HepG2 (cell line): ENCODE measurements at regions not wholly inside any gene's neighbourhood (a gene's known extent, or its start where the extent isn't known, plus 50 kb on each side); places are given as distances from the start of the nearest gene placed in this dataset.

Experiments
- ATAC-seq: fragments of 200-7000 bp; cut with Tn5 transposase; 3 replicates; pipeline ENCODE4 v1.9.1; 2020; ENCODE audit warnings: mild to moderate bottlenecking, moderate library complexity
- BruUV-seq: library from RNA; stranded (reverse); fragments of 400-500 nt; replicated peaks from 2 replicates; lab custom pipeline; 2021; lab: Mats Ljungman, UMichigan
- CTCF ChIA-PET: fragments of 300-600 bp; formaldehyde crosslinking; extraction: SDS; loops from one replicate; lab custom pipeline; 2021; ENCODE audit warnings: low total read pairs, inconsistent platforms, low intra/inter-chr PET ratio; lab: Yijun Ruan, JAX
- POLR2A ChIA-PET: fragments of 350-600 bp; sonication (Branson Sonifier 250); formaldehyde crosslinking; loops from one replicate; lab custom pipeline; 2020; ENCODE audit warnings: antibody characterized with exemption, inconsistent platforms; lab: Yijun Ruan, JAX
- DNase-seq: peaks from one replicate; pipeline ENCODE4 v3.0.0-alpha.2; 2015; ENCODE audit warnings: low spot score
- FAIRE-seq: peaks from 3 replicates; lab custom pipeline; 2011; peaks lifted over from hg19 to GRCh38; lab: Jason Lieb, UNC
- H2AFZ ChIP-seq: one replicate; pipeline ENCODE4 v1.6.1; 2011; ENCODE audit warnings: low read length, inconsistent platforms
- H3K27ac ChIP-seq: fragments of 300-600 bp; 3 replicates; pipeline ENCODE4 v1.8.0; 2011; ENCODE audit warnings: mixed run types, mild to moderate bottlenecking, mixed read lengths, low read length, inconsistent platforms; ENCODE audit not compliant: insufficient read depth; ENCODE audit errors: extremely low read length
- H3K27me3 ChIP-seq, 2 experiments: fragments of 200-600 bp in 1 of 2; 2 replicates in 1 of 2; 3 replicates in 1 of 2; pipeline versions ENCODE4 v1.6.0 to v1.8.0; 2011; ENCODE audit warnings: low read length in 2 of 2, mild to moderate bottlenecking in 2 of 2, moderate library complexity in 2 of 2, inconsistent platforms in 1 of 2; ENCODE audit not compliant: insufficient read depth in 2 of 2, control insufficient read depth in 1 of 2
- H3K36me3 ChIP-seq, 2 experiments: fragments of 200-600 bp in 1 of 2; replicated peaks in 1 of 2; 2 replicates in 1 of 2; 3 replicates in 1 of 2; pipeline versions ENCODE4 v1.5.1 to v1.8.0; 2011; ENCODE audit warnings: low read length in 2 of 2, inconsistent platforms in 1 of 2; ENCODE audit not compliant: insufficient read depth in 2 of 2, control insufficient read depth in 1 of 2
- H3K4me1 ChIP-seq: 2 replicates; pipeline ENCODE4 v1.5.1; 2012; ENCODE audit warnings: low read length, inconsistent platforms; ENCODE audit not compliant: insufficient read depth
- H3K4me2 ChIP-seq: 2 replicates; pipeline ENCODE4 v1.6.0; 2011; ENCODE audit warnings: low read depth, low read length, inconsistent platforms
- H3K4me3 ChIP-seq, 3 experiments: fragments of 200-600 bp in 1 of 3; sonication (generic), shearing (Covaris generic) in 1 of 3; replicated peaks in 1 of 3; 2 replicates each; pipeline ENCODE4 v1.5.1; 2011 to 2016; ENCODE audit warnings: low read length in 3 of 3, inconsistent platforms in 2 of 3, low read depth in 2 of 3, mild to moderate bottlenecking in 2 of 3, control low read depth in 1 of 3, mixed read lengths in 1 of 3; ENCODE audit not compliant: insufficient read depth in 1 of 3
- H3K79me2 ChIP-seq: one replicate; pipeline ENCODE4 v1.6.1; 2011; ENCODE audit warnings: low read length, inconsistent platforms; ENCODE audit not compliant: insufficient read depth
- H3K9ac ChIP-seq: 2 replicates; pipeline ENCODE4 v1.6.0; 2011; ENCODE audit warnings: mild to moderate bottlenecking, low read depth, low read length, inconsistent platforms; ENCODE audit not compliant: insufficient read depth
- H3K9me3 ChIP-seq: 2 replicates; pipeline ENCODE4 v1.5.1; 2012; ENCODE audit warnings: mild to moderate bottlenecking, low read length
- H4K20me1 ChIP-seq: 2 replicates; pipeline ENCODE4 v1.6.0; 2011; ENCODE audit warnings: inconsistent platforms, mild to moderate bottlenecking, low read length, moderate library complexity; ENCODE audit not compliant: insufficient read depth
- DPF2 ChIP-seq: sonication (generic); formaldehyde crosslinking; IDR thresholded peaks from 2 replicates; pipeline ENCODE4 v1.4.0; 2020; ENCODE audit warnings: mild to moderate bottlenecking, low read depth, missing genetic modification reagents, borderline replicate concordance
- GABPB1 ChIP-seq: IDR thresholded peaks from 2 replicates; pipeline ENCODE4 v1.6.1; 2016; ENCODE audit warnings: mild to moderate bottlenecking, missing genetic modification reagents, moderate library complexity, missing compliant biosample characterization
- JUN ChIP-seq: sonication (generic); formaldehyde crosslinking; IDR thresholded peaks from 2 replicates; pipeline ENCODE4 v1.4.0; 2020; ENCODE audit warnings: mild to moderate bottlenecking, missing genetic modification reagents
- KLF6 ChIP-seq: IDR thresholded peaks from 2 replicates; pipeline ENCODE4 v1.8.0; 2016; ENCODE audit warnings: missing biosample characterization, missing genetic modification reagents
- RNF2 ChIP-seq: fragments of 450-650 bp; conservative IDR thresholded peaks from 2 replicates; pipeline ENCODE4 v1.6.1; 2016; ENCODE audit warnings: low read depth
- RXRB ChIP-seq: IDR thresholded peaks from 2 replicates; pipeline ENCODE4 v1.6.1; 2016; ENCODE audit warnings: borderline replicate concordance, missing genetic modification reagents, missing compliant biosample characterization
- SMAD3 ChIP-seq: sonication (generic); formaldehyde crosslinking; IDR thresholded peaks from 2 replicates; pipeline ENCODE4 v1.4.0; 2020; ENCODE audit warnings: missing genetic modification reagents
- ZBTB21 ChIP-seq: sonication (generic); formaldehyde crosslinking; IDR thresholded peaks from 2 replicates; pipeline ENCODE4 v1.4.0; 2020; ENCODE audit warnings: missing genetic modification reagents
- ZC3H4 ChIP-seq: sonication (generic); formaldehyde crosslinking; IDR thresholded peaks from 2 replicates; pipeline ENCODE4 v1.4.0; 2020; ENCODE audit warnings: missing genetic modification reagents, borderline replicate concordance
- ZNF101 ChIP-seq: sonication (generic); formaldehyde crosslinking; IDR thresholded peaks from 2 replicates; pipeline ENCODE4 v1.4.0; 2020; ENCODE audit warnings: mild to moderate bottlenecking, low read depth, missing genetic modification reagents, borderline replicate concordance
- ZNF180 ChIP-seq: sonication (generic); formaldehyde crosslinking; IDR thresholded peaks from 2 replicates; pipeline ENCODE4 v1.4.0; 2020; ENCODE audit warnings: low read depth, missing genetic modification reagents, borderline replicate concordance
- ZNF207 ChIP-seq: fragments of 450-650 bp; IDR thresholded peaks from 2 replicates; pipeline ENCODE4 v1.6.1; 2016; ENCODE audit warnings: antibody characterized with exemption, borderline replicate concordance
- ZNF776 ChIP-seq: sonication (generic); formaldehyde crosslinking; IDR thresholded peaks from 2 replicates; pipeline ENCODE4 v1.4.0; 2020; ENCODE audit warnings: mild to moderate bottlenecking, missing genetic modification reagents
- WGBS: methylation state at CpG from one replicate; pipeline ENCODE4 v1.1.6; 2017; ENCODE audit warnings: low lambda C conversion rate; 5-methylcytosine and 5-hydroxymethylcytosine counted together
- in situ Hi-C: cut with HindIII; loops from 2 replicates; pipeline ENCODE4 v1.10.0; 2017; ENCODE audit warnings: low pct_unique_long_range_greater_than_20kb; ENCODE audit not compliant: extremely low pct_ligation_motif_present
- intact Hi-C: fragments of 100-400 bp; cut with micrococcal nuclease; formaldehyde crosslinking; loops from one replicate; pipeline ENCODE4 v1.10.0; 2022; ENCODE audit not compliant: unreplicated experiment
- TF ChIP-seq, protein P1 (sequence below): sonication (generic); formaldehyde crosslinking; IDR thresholded peaks from 2 replicates; pipeline ENCODE4 v1.4.0; 2020; ENCODE audit warnings: mild to moderate bottlenecking, missing genetic modification reagents
- TF ChIP-seq, protein P2 (sequence below), 2 experiments: sonication (generic) in 1 of 2; formaldehyde crosslinking in 1 of 2; IDR thresholded peaks; 2 replicates each; pipeline versions ENCODE4 v1.4.0 to v1.6.1; 2016 to 2020; ENCODE audit warnings: borderline replicate concordance in 1 of 2, low read depth in 1 of 2, mild to moderate bottlenecking in 1 of 2, missing genetic modification reagents in 1 of 2

DNA sequence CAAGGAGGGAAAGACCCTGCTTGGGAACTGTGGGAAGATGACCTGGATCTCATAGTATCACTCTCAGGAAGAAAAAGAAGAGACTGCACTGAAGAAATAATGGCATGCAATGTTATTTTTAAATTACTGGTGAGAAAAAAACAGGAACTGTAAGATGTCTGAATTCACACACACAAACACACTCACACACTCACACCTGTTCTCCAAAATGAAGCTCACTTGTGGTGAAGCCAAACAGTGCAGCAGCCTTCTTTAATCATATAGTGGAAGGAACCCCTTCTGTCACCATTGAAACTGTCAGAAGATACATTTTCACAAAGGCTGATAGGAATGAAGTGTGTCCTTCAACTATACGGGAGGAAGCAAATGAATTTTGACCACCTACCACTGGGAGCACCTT lies 156.5 kb upstream of the GHITM start:
- DNase-seq (no peak), ATAC-seq (no peak), FAIRE-seq (no peak)
- H2AFZ ChIP-seq, result no peak overlapping the region
- CTCF ChIA-PET, result no interaction called here
- no peak for TF ChIP-seq RXRB (CRISPR knock-in tag)
- TF ChIP-seq ZC3H4 (CRISPR knock-in tag), result no peak
- TF ChIP-seq JUN, result no peak
- TF ChIP-seq DPF2 (CRISPR knock-in tag), result no peak
- TF ChIP-seq KLF6 (CRISPR knock-in tag), result no peak
- no peak for TF ChIP-seq ZNF207
- TF ChIP-seq RNF2, result no peak
- TF ChIP-seq GABPB1, result no peak
- TF ChIP-seq, protein P1, sequence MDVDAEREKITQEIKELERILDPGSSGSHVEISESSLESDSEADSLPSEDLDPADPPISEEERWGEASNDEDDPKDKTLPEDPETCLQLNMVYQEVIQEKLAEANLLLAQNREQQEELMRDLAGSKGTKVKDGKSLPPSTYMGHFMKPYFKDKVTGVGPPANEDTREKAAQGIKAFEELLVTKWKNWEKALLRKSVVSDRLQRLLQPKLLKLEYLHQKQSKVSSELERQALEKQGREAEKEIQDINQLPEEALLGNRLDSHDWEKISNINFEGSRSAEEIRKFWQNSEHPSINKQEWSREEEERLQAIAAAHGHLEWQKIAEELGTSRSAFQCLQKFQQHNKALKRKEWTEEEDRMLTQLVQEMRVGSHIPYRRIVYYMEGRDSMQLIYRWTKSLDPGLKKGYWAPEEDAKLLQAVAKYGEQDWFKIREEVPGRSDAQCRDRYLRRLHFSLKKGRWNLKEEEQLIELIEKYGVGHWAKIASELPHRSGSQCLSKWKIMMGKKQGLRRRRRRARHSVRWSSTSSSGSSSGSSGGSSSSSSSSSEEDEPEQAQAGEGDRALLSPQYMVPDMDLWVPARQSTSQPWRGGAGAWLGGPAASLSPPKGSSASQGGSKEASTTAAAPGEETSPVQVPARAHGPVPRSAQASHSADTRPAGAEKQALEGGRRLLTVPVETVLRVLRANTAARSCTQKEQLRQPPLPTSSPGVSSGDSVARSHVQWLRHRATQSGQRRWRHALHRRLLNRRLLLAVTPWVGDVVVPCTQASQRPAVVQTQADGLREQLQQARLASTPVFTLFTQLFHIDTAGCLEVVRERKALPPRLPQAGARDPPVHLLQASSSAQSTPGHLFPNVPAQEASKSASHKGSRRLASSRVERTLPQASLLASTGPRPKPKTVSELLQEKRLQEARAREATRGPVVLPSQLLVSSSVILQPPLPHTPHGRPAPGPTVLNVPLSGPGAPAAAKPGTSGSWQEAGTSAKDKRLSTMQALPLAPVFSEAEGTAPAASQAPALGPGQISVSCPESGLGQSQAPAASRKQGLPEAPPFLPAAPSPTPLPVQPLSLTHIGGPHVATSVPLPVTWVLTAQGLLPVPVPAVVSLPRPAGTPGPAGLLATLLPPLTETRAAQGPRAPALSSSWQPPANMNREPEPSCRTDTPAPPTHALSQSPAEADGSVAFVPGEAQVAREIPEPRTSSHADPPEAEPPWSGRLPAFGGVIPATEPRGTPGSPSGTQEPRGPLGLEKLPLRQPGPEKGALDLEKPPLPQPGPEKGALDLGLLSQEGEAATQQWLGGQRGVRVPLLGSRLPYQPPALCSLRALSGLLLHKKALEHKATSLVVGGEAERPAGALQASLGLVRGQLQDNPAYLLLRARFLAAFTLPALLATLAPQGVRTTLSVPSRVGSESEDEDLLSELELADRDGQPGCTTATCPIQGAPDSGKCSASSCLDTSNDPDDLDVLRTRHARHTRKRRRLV (CRISPR knock-in tag), result no peak
- TF ChIP-seq ZNF180 (CRISPR knock-in tag), result no peak
- no peak for TF ChIP-seq ZNF101
- TF ChIP-seq ZNF776, result no peak
- TF ChIP-seq SMAD3 (CRISPR knock-in tag), result no peak
- TF ChIP-seq, protein P2, sequence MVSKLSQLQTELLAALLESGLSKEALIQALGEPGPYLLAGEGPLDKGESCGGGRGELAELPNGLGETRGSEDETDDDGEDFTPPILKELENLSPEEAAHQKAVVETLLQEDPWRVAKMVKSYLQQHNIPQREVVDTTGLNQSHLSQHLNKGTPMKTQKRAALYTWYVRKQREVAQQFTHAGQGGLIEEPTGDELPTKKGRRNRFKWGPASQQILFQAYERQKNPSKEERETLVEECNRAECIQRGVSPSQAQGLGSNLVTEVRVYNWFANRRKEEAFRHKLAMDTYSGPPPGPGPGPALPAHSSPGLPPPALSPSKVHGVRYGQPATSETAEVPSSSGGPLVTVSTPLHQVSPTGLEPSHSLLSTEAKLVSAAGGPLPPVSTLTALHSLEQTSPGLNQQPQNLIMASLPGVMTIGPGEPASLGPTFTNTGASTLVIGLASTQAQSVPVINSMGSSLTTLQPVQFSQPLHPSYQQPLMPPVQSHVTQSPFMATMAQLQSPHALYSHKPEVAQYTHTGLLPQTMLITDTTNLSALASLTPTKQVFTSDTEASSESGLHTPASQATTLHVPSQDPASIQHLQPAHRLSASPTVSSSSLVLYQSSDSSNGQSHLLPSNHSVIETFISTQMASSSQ (IDR thresholded peaks at IDR 0.05; ENCODE audit: low read depth), result no peak
- TF ChIP-seq, protein P2 (CRISPR knock-in tag; IDR thresholded peaks at IDR 0.05; ENCODE audit: borderline replicate concordance), result no peak
- no peak for TF ChIP-seq ZBTB21 (CRISPR knock-in tag)
- no peaks in the 10 kb centered on the region for H3K27me3 ChIP-seq
- no peak overlapping the region for H3K4me3 ChIP-seq
- no peaks in the 10 kb centered on the region for H4K20me1 ChIP-seq
- no peak overlapping the region for H3K4me2 ChIP-seq
- H3K4me1 ChIP-seq, result peaks cover 12% of the 10 kb centered on the region
- 29% methylated on average over 1 of the region's 1 CpG for WGBS
- in situ Hi-C loops (no loop called here), intact Hi-C loops (no loop called here)
- no peaks in the 10 kb centered on the region for H3K79me2 ChIP-seq
- no peaks in the 10 kb centered on the region for H3K36me3 ChIP-seq
- no peak overlapping the region for H3K27ac ChIP-seq
- BruUV-seq, result no TSS peak
- no peak overlapping the region for H3K9ac ChIP-seq
- POLR2A ChIA-PET, result no interaction called here
- no peaks in the 10 kb centered on the region for H3K9me3 ChIP-seq
